ENCODE measurements at regions not wholly inside any gene's neighbourhood (a gene's known extent, or its start where the extent isn't known, plus 50 kb on each side); places are given as distances from the start of the nearest gene placed in this dataset.

- no peak for TF ChIP-seq POLR2AphosphoS5 (IDR thresholded peaks at IDR 0.05)
- no peak for TF ChIP-seq CTCF (IDR thresholded peaks at IDR 0.05)
Measured at GRCh38 chrX:53743244-53743643, 56.7 kb upstream of the HUWE1 start.

Measured in upper lobe of left lung (tissue), 4 donors.